Ishikawa (cell line): ENCODE measurements at regions not wholly inside any gene's neighbourhood (a gene's known extent, or its start where the extent isn't known, plus 50 kb on each side); places are given as distances from the start of the nearest gene placed in this dataset.

ENCODE experiments used
- CEBPB ChIP-seq: IDR thresholded peaks from 2 replicates; pipeline ENCODE4 v1.6.1; 2012
- EGR1 ChIP-seq: IDR thresholded peaks from 2 replicates; pipeline ENCODE4 v1.6.1; 2012
- EP300 ChIP-seq: IDR thresholded peaks from 2 replicates; pipeline ENCODE4 v1.6.1; 2012; ENCODE audit warnings: borderline replicate concordance
- FOXM1 ChIP-seq: IDR thresholded peaks from 2 replicates; pipeline ENCODE4 v1.6.1; 2012; ENCODE audit warnings: low read depth, borderline replicate concordance
- NFIC ChIP-seq: IDR thresholded peaks from 2 replicates; pipeline ENCODE4 v1.6.1; 2012
- RAD21 ChIP-seq: IDR thresholded peaks from 2 replicates; pipeline ENCODE4 v1.6.1; 2012; ENCODE audit warnings: low read depth
- REST ChIP-seq: IDR thresholded peaks from 2 replicates; pipeline ENCODE4 v1.6.1; 2012; ENCODE audit warnings: low read depth, mild to moderate bottlenecking
- TCF12 ChIP-seq: IDR thresholded peaks from 2 replicates; pipeline ENCODE4 v1.6.1; 2012; ENCODE audit warnings: low read depth

- TF ChIP-seq REST = no peak
- no peak for TF ChIP-seq FOXM1
- TF ChIP-seq RAD21 = no peak
- TF ChIP-seq CEBPB = no peak
- TF ChIP-seq EP300 = no peak
- TF ChIP-seq EGR1 = no peak
- no peak for TF ChIP-seq NFIC
- no peak for TF ChIP-seq TCF12
These were observed 118.3 kb downstream of the KLF6 start for GRCh38 chr10:3666525-3667302.
